KG1 (cell line): ENCODE measurements at regions not wholly inside any gene's neighbourhood (a gene's known extent, or its start where the extent isn't known, plus 50 kb on each side); places are given as distances from the start of the nearest gene placed in this dataset.
"Not testable (repeated sequence)": the region's sequence is repeated elsewhere in the genome, so short reads cannot be mapped to it uniquely, and the experiment has no call there.

Experiments
- DNase-seq: peaks from one replicate; lab custom pipeline; 2025; lab: John Stamatoyannopoulos, UW

DNA sequence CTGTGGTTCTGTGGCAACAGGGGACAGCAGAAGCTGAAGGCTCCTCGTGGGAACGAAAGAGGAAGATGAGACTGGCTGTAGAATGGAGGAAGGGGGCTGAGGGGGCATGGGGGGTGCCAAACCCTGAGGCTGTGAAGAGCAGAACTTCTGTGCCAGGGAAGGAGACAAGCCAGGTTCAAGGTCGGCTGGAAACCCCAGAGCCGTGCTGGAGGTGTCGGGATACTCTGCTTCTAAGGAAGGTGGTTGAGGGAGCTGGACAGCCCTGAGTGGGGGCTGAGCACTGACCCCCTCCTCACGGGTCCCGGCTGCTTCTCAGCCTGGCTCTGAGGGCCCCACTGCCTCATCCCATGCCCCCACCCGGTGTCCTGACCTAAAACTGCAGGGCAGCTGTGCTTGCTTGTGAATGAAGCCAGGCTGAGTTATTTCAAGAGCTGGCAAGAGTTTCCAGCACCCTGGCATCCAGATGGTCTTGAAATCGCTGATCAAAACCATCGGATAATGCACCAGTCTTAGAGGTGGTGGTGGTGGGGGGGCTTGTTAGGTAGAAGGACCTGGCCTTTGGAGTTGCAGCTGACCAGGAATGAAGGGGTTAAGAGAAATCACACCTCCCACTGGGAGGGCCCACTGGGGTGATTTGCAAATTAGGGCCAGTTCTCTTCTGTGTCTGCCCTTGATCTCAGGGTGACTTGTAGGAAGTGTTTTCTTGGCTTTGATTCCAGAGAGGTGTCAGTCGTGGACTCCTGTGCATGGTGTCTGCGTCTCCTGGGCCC is 218.9 kb upstream of the C1orf174 start:
- DNase-seq: no peak

GRCh38 chr1:4119516-4120220 is 219.6 kb upstream of the C1orf174 start:
- DNase-seq: no peak

- no peak for DNase-seq
Measured at GRCh38 chr1:4120557-4121292, 220.7 kb upstream of the C1orf174 start.

- no peak for DNase-seq
Measured at GRCh38 chr1:4121293-4121684, 221.2 kb upstream of the C1orf174 start.

DNA sequence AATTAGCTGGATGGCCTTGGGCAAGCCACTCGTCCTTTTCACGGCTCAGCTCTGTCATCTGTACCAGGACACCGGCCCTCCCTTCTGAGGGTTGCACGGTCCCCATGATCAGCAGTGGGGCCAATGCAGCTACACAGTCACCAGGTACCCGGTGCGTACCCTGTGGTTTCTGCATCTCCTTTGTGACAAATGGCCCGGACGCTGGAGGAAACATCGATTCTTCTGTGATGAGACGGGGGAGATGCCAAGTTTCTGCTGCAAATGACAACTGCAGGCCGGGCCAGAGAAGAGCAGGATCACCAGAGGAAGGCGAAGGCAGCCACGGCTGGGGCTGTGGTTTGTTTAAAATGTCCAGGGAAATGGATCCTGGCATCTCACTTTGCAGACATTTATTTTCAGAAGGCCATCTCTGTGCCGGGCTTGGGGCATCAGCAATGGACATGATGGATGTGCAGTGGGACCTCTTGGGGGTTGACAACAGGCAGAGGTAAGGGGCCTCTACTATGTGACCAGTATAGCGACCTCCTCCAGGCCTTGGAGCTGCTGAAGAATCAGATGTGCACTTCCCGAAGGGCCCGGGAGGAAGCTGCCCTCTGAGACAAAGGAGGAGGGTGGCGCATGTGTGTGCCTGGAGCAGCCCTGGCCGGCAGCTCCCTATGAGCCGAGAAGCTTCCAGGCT is 221.9 kb upstream of the C1orf174 start:
- no peak for DNase-seq

GRCh38 chr1:4122513-4123160 is 222.6 kb upstream of the C1orf174 start:
- DNase-seq: no peak

- DNase-seq: no peak
Measured at GRCh38 chr1:4124631-4125145, 224.6 kb upstream of the C1orf174 start.

DNA sequence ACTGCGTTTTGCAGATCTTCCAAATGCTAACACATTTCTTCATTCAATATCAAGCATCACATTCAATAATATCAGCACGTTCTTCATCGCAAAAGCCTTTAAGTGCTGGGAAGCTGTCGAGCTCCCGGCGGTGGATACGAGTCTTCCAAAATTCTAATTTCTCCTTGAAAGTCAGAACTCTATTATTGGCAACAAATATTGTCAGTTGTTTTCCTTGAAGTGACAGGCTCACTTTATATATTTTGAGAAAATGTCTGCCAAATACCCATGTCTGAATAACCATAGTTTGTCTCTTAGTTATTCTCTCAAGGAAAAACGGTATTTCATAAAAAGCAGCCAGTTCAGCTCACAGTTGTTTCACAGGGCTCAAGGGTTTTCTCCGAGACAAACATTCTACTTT is 226.2 kb upstream of the C1orf174 start:
- no peak for DNase-seq

DNA sequence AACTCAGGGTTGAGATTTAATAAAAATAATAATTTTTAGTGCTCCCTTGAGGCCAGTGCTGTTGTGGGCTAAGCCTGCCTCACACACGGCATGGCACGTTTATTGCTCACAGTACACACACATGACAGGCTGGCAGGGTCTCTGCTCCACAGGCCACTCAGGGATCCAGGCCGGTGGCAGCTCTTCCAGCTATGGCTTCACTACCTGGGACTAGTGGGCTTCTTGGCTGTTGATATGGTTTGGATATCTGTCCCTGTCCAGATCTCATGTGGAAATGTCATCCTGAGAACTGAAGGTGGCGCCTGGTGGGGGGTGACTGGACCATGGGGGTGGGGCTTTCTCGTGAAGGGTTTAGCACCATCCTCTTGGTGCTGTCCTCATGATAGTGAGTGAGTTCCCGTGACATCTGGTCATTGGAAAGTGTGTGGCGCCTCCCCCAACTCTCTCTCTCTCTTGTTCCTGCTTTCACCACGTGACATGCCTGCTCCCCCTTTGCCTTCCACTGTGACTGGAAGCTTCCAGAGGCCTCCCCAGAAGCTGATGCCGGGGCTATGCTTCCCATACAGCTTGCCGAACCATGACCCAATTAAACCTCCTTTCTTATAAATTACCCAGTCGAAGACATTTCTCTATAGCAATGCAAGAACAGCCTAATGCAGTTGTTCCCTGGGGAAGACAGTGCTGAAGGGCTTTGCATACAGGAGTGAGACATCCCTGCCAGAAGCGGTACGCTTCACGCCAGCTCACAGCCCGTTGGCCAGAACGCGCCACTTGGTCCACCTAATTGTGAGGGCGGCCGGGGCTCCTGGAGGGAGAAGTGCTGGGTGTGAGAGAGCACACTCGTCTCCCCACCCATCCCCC is 226.9 kb upstream of the C1orf174 start:
- no peak for DNase-seq

- no peak for DNase-seq
Measured at GRCh38 chr1:4127592-4128140, 227.6 kb upstream of the C1orf174 start.

DNA sequence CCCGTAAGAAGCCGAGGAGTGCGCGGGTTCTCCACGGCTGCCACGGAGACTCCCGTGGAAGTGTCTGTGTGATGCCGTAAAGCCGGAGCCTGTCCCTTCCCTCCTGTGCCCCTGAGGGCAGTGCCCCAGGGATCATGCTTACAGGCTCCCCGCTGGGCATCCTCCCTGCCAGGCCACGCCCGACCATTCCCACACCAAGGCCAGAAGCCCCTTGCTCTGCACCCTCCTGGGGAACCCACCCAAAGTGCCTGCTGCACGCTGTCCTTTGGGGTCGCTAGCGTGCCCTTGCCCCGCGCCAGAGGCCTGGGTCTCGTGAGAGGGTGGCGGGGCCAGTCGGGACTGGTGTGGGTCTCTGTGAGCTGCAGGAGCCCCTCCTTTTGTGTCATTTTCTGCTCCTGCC is 228.5 kb upstream of the C1orf174 start:
- DNase-seq: no peak

DNA sequence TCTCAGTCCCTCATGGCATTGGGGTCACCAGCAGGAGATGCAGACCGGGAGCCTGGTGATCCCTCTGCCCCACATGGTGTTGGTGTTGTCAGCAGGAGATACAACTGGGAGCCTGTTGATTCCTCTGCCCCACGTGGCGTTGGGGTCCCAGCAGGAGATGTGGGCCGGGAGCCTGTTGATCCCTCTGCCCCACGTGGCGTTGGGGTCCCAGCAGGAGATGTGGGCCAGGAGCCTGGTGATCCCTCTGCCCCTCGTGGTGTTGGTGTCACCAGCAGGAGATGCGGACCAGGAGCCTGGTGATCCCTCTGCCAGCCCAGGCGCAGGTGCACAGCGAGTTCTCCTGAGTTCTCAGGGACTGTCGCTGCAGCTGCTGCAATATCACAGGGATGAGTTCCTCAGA is 229.6 kb upstream of the C1orf174 start:
- no peak for DNase-seq

DNA sequence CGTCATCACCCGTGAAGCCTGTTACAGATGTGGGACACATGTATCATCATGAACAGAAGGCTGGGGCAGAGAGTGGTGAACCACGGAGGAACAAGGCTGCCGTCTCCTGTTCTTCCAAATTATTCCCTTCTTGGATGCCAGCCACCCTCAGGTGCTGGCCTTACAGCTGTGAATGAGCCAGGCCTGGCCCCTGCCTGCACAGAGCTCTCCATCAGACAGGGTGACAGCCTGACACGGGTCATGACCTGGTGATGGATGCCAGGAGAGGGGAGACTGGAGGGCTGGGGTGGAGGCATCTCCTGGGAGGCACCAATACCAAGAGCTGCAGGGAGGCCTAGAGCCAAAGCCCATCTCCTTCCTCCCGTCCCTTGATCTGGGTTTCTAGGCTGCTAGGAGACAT is 230.0 kb upstream of the C1orf174 start:
- DNase-seq: no peak

- DNase-seq: no peak
Measured at GRCh38 chr1:4131734-4132133, 231.7 kb upstream of the C1orf174 start.

- no peak for DNase-seq
Measured at GRCh38 chr1:4132352-4133296, 232.6 kb upstream of the C1orf174 start.

DNA sequence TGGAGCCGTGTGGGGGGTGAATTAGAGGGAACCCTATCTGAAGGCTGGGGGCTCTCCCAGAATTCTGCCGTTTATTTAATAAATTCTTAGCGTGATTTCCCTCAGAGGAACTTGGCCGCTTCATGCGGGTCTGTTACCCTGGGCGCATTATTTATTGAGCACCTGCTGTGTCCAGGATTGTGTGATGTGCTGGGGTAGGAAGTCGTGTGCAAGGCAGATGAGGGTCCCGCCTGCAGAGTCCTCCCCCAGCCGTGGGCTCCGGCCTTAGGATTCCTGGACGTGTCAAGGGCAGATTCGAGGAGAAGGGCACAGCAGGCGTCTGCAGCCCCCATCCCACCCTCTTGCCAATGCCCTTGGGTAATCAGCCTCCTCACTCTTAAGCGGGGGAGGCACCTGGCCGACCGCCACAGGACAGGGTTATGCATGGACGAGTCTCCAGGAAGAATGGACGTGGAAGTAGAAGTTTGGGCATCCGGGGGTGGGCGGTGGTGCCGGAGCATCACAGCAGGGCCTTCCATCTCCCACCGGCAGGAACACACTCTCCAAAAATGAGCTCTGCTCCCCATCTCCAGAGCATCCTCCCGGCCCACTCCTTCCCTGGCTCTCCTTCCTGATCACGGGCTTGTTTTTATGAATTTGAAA is 233.3 kb upstream of the C1orf174 start:
- no peak for DNase-seq

- DNase-seq: no peak
Measured at GRCh38 chr1:4133939-4134321, 233.9 kb upstream of the C1orf174 start.

- not testable (repeated sequence) for DNase-seq
Measured at GRCh38 chr1:4135853-4136252, 235.8 kb upstream of the C1orf174 start.
